ENCODE measurements at regions not wholly inside any gene's neighbourhood (a gene's known extent, or its start where the extent isn't known, plus 50 kb on each side); places are given as distances from the start of the nearest gene placed in this dataset.

- no peaks in the 10 kb centered on the region for H3K27me3 ChIP-seq (ENCODE audit: control insufficient read depth in 2 of 2, insufficient read depth in 2 of 2, low read length in 2 of 2)
- H3K27ac ChIP-seq (ENCODE audit: low read depth in 1 of 2, low read length in 2 of 2) = no peak overlapping the region
- no peaks in the 10 kb centered on the region for H4K20me1 ChIP-seq (ENCODE audit: insufficient read depth, low read length)
- Mint-ChIP-seq H3K27ac (no peak overlapping the region), H3K36me3 (no peaks in the 10 kb centered on the region), H3K9me3 (peaks cover 0 to 3% (median 0%) of the 10 kb centered on the region in 7 donors), H3K27me3 (ENCODE audit: low read depth in 3 of 3) (peaks cover 7 to 14% (median 8%) of the 10 kb centered on the region in 3 donors), H3K4me1 (no peaks in the 10 kb centered on the region), H3K4me3 (no peak overlapping the region)
- H3K9ac ChIP-seq (ENCODE audit: insufficient read depth, low read length, poor library complexity, severe bottlenecking) = no peak overlapping the region
- no peaks in the 10 kb centered on the region for H3K79me2 ChIP-seq (ENCODE audit: insufficient read depth, low read length)
- H3K9me3 ChIP-seq (replicated peaks in 1 of 2; ENCODE audit: control insufficient read depth in 1 of 2, insufficient read depth in 1 of 2, low read length in 2 of 2) = no peaks in the 10 kb centered on the region
- no peak overlapping the region for H2AFZ ChIP-seq (ENCODE audit: insufficient read depth, low read depth, low read length, poor library complexity, severe bottlenecking)
- WGBS (ENCODE audit: insufficient coverage) = no CpG with 5 or more reads among the region's 1 CpG
- intact Hi-C loops (cut with micrococcal nuclease) = no loop called here
- H3K36me3 ChIP-seq (replicated peaks in 1 of 2; ENCODE audit: control insufficient read depth in 1 of 2, insufficient read depth in 2 of 2, low read length in 2 of 2) = no peaks in the 10 kb centered on the region
- no peak for TF ChIP-seq CTCF (IDR thresholded peaks at IDR 0.05)
- no peak overlapping the region for H3K4me2 ChIP-seq (replicated peaks; ENCODE audit: extremely low read depth, low read length, poor library complexity, severe bottlenecking)
- DNase-seq = no peak
- H3K4me1 ChIP-seq (ENCODE audit: control insufficient read depth in 1 of 2, insufficient read depth in 2 of 2, low read length in 2 of 2) = no peaks in the 10 kb centered on the region
- H3K4me3 ChIP-seq (replicated peaks in 1 of 3; ENCODE audit: low read depth in 2 of 3, low read length in 3 of 3) = no peak overlapping the region
Observed at GRCh38 chr11:113526521-113526920, 51.3 kb upstream of the DRD2 start.
